ENCODE measurements at regions not wholly inside any gene's neighbourhood (a gene's known extent, or its start where the extent isn't known, plus 50 kb on each side); places are given as distances from the start of the nearest gene placed in this dataset.

GRCh38 chr17:70352834-70353233 is 183.5 kb downstream of the KCNJ2 start:
- no peaks in the 10 kb centered on the region for H3K36me3 Mint-ChIP-seq (ENCODE audit: insufficient read depth, unreplicated experiment)
- BruUV-seq (replicated peaks): no TSS peak
- H3K27ac Mint-ChIP-seq (ENCODE audit: low read depth, unreplicated experiment): no peak overlapping the region
- DNase-seq (ENCODE audit: unreplicated experiment): peak; percentile 18
- peaks cover 20% of the 10 kb centered on the region for H3K4me1 Mint-ChIP-seq (ENCODE audit: insufficient read depth, unreplicated experiment)
- no peak for TF ChIP-seq CTCF (IDR thresholded peaks at IDR 0.05; ENCODE audit: unreplicated experiment)
- ChIA-PET CTCF (interaction anchor here (0.8 kb wide), 1 partner anchor 45 kb away, joined by 4 read pairs; no protein-coding TSS in a partner anchor), POLR2A (interaction anchor here (0.7 to 1.9 kb wide), 7 partner anchors 8 to 95 kb away, joined by 3 to 9 read pairs (median 3); no protein-coding TSS in a partner anchor)
- no peaks in the 10 kb centered on the region for H3K9me3 Mint-ChIP-seq (ENCODE audit: unreplicated experiment)
- intact Hi-C loops (cut with micrococcal nuclease): no loop called here
- no peaks in the 10 kb centered on the region for H3K27me3 Mint-ChIP-seq (ENCODE audit: insufficient read depth, unreplicated experiment)
- no peak overlapping the region for H3K4me3 Mint-ChIP-seq (ENCODE audit: unreplicated experiment)

- H3K4me3 Mint-ChIP-seq (ENCODE audit: unreplicated experiment): no peak overlapping the region
- POLR2A ChIA-PET: interaction anchor here (0.8 to 1.9 kb wide), 4 partner anchors 9 to 73 kb away, joined by 3 to 9 read pairs (median 3); no protein-coding TSS in a partner anchor
- H3K27ac Mint-ChIP-seq (ENCODE audit: low read depth, unreplicated experiment): no peak overlapping the region
- H3K36me3 Mint-ChIP-seq (ENCODE audit: insufficient read depth, unreplicated experiment): no peaks in the 10 kb centered on the region
- BruUV-seq (replicated peaks): no TSS peak
- no peak for TF ChIP-seq CTCF (IDR thresholded peaks at IDR 0.05; ENCODE audit: unreplicated experiment)
- CTCF ChIA-PET: no interaction called here
- no peak for DNase-seq (ENCODE audit: unreplicated experiment)
- H3K9me3 Mint-ChIP-seq (ENCODE audit: unreplicated experiment): no peaks in the 10 kb centered on the region
- intact Hi-C loops (cut with micrococcal nuclease): no loop called here
- H3K4me1 Mint-ChIP-seq (ENCODE audit: insufficient read depth, unreplicated experiment): peaks cover 20% of the 10 kb centered on the region
- H3K27me3 Mint-ChIP-seq (ENCODE audit: insufficient read depth, unreplicated experiment): no peaks in the 10 kb centered on the region
Measured at GRCh38 chr17:70353408-70354092, 184.2 kb downstream of the KCNJ2 start.

- no TSS peak for BruUV-seq (replicated peaks)
- Mint-ChIP-seq H3K4me1 (ENCODE audit: insufficient read depth, unreplicated experiment) (peaks cover 20% of the 10 kb centered on the region), H3K4me3 (ENCODE audit: unreplicated experiment) (no peak overlapping the region), H3K27ac (ENCODE audit: low read depth, unreplicated experiment) (no peak overlapping the region), H3K27me3 (ENCODE audit: insufficient read depth, unreplicated experiment) (no peaks in the 10 kb centered on the region), H3K9me3 (ENCODE audit: unreplicated experiment) (no peaks in the 10 kb centered on the region), H3K36me3 (ENCODE audit: insufficient read depth, unreplicated experiment) (peaks cover 5% of the 10 kb centered on the region)
- POLR2A ChIA-PET: interaction anchor here (0.5 to 1.9 kb wide), 5 partner anchors 11 to 85 kb away, joined by 3 to 6 read pairs (median 4); no protein-coding TSS in a partner anchor
- intact Hi-C loops (cut with micrococcal nuclease): no loop called here
- TF ChIP-seq CTCF (IDR thresholded peaks at IDR 0.05; ENCODE audit: unreplicated experiment): no peak
- peak; percentile 17 for DNase-seq (ENCODE audit: unreplicated experiment)
- CTCF ChIA-PET: interaction anchor here (1.4 kb wide), 1 partner anchor 188 kb away, joined by 4 read pairs; no protein-coding TSS in a partner anchor
Measured at GRCh38 chr17:70355185-70355584, 185.9 kb downstream of the KCNJ2 start.

- Mint-ChIP-seq H3K4me1 (ENCODE audit: insufficient read depth, unreplicated experiment) (peaks cover 19% of the 10 kb centered on the region), H3K27me3 (ENCODE audit: insufficient read depth, unreplicated experiment) (no peaks in the 10 kb centered on the region), H3K4me3 (ENCODE audit: unreplicated experiment) (no peak overlapping the region), H3K9me3 (ENCODE audit: unreplicated experiment) (no peaks in the 10 kb centered on the region), H3K27ac (ENCODE audit: low read depth, unreplicated experiment) (no peak overlapping the region), H3K36me3 (ENCODE audit: insufficient read depth, unreplicated experiment) (peaks cover 5% of the 10 kb centered on the region)
- TF ChIP-seq CTCF (IDR thresholded peaks at IDR 0.05; ENCODE audit: unreplicated experiment): no peak
- POLR2A ChIA-PET: interaction anchor here (0.7 to 1.3 kb wide), 3 partner anchors 9 to 197 kb away, joined by 3 read pairs; no protein-coding TSS in a partner anchor
- DNase-seq (ENCODE audit: unreplicated experiment): peak; percentile 5
- no TSS peak for BruUV-seq (replicated peaks)
- intact Hi-C loops (cut with micrococcal nuclease): no loop called here
- CTCF ChIA-PET: no interaction called here
Measured at GRCh38 chr17:70357190-70357589, 187.9 kb downstream of the KCNJ2 start.

All from MCF 10A (cell line).